Fibroblast of villous mesenchyme (primary cell): ENCODE measurements at regions not wholly inside any gene's neighbourhood (a gene's known extent, or its start where the extent isn't known, plus 50 kb on each side); places are given as distances from the start of the nearest gene placed in this dataset.

Experiments
- DNase-seq: peaks from one replicate; pipeline ENCODE4 v3.0.0-alpha.2; 2010; ENCODE audit warnings: low read depth
- H3K4me3 ChIP-seq: 2 replicates; pipeline ENCODE4 v1.5.1; 2011; ENCODE audit warnings: low read depth, mild to moderate bottlenecking, low read length
- TF ChIP-seq, protein P1 (sequence below): IDR thresholded peaks from 2 replicates; pipeline ENCODE4 v1.5.1; 2012; ENCODE audit warnings: low read depth, mild to moderate bottlenecking, low read length; ENCODE audit not compliant: insufficient read depth

DNA sequence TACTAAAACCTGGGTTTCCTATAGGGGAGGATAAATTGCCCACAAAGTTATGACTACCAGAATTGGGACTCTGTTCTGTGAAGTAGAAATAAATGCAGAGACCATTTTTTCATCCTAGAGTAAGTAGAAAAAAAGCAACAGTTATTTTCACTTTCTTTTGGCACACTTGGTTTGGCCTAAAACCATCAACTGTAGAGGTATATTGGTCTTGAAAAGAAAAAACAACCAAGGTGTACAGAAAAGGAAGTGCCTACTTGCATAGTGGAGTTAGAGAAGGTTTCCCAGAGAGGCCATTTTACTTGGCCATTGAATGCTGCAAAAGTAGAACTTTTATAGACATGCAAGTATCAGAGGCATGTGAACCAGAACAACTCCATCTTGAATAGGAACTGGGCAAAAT lies 89.4 kb upstream of the TACR1 start:
- TF ChIP-seq, protein P1, sequence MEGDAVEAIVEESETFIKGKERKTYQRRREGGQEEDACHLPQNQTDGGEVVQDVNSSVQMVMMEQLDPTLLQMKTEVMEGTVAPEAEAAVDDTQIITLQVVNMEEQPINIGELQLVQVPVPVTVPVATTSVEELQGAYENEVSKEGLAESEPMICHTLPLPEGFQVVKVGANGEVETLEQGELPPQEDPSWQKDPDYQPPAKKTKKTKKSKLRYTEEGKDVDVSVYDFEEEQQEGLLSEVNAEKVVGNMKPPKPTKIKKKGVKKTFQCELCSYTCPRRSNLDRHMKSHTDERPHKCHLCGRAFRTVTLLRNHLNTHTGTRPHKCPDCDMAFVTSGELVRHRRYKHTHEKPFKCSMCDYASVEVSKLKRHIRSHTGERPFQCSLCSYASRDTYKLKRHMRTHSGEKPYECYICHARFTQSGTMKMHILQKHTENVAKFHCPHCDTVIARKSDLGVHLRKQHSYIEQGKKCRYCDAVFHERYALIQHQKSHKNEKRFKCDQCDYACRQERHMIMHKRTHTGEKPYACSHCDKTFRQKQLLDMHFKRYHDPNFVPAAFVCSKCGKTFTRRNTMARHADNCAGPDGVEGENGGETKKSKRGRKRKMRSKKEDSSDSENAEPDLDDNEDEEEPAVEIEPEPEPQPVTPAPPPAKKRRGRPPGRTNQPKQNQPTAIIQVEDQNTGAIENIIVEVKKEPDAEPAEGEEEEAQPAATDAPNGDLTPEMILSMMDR = no peak
- no peak for DNase-seq
- no peak overlapping the region for H3K4me3 ChIP-seq

- DNase-seq = no peak
- TF ChIP-seq, protein P1 = no peak
- no peak overlapping the region for H3K4me3 ChIP-seq
These were observed 88.5 kb upstream of the TACR1 start for GRCh38 chr2:75287624-75288316.

- no peak for DNase-seq
- no peak overlapping the region for H3K4me3 ChIP-seq
- TF ChIP-seq, protein P1 = no peak
These were observed 85.0 kb upstream of the TACR1 start for GRCh38 chr2:75284345-75284744.

DNA sequence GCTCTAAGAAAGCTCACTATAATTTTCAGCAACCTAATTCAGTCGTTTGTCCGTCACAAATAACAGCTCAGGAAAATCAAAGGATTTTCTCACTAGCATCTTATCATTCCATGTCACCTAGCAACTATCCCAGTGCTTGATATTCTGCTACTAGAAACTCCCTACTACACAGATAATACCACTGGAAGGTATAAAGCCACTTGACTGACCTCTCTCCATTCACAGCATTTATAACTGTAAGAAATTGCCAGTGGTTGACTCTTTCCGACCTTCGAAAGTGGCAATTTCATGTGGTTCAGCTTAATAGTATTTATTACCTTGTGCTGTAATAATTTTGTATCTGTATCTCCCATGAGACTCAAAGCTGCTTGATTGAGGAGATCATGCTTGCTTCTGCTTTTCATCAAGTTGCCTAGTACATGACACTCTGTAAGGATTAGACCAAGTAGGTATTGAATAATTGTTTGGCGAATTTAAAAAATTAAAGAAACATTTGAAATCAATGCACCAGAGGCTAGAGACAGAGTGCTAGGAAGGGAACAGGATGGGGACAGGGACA lies 79.6 kb upstream of the TACR1 start:
- DNase-seq = no peak
- no peak overlapping the region for H3K4me3 ChIP-seq
- TF ChIP-seq, protein P1 = no peak

DNA sequence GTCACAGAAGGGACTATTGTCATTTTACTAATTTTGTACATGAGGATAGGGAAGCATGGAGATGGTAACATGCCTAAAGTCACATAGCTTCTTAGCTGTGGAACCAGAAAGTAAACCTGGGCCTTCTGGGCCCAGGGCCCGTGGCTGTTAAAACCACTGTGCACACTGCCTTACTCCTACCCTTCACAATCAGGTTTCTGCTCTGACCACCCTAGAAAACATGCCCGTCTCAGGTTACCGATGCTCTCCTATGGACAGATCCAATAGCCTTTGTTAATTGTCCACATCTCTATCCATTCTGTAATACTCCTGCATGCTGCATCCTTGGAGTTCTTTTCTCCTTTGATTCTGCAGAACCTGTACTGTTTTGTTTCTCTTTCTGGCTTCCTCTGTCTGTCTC lies 79.0 kb upstream of the TACR1 start:
- TF ChIP-seq, protein P1 = no peak
- DNase-seq = no peak
- H3K4me3 ChIP-seq = no peak overlapping the region

DNA sequence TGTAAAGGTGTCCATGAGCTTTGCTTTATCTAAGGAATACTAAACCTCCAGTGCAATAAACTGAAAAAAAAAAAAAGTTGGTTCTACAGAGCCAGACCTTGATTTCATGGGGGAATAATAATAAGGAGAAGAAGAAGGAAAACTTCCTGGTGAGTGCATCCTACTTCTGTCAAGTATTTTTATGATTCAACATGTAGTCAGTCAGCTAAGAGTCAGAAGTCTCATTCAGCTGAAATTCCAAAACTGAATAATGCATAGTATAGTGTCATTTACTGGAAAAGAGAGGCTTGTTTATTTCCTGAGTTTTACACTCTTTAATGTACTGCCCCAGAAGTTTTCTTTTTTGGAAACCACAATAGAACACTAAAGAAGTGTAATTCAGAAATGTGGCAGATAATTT lies 77.8 kb upstream of the TACR1 start:
- H3K4me3 ChIP-seq = no peak overlapping the region
- DNase-seq = peak; percentile 5
- TF ChIP-seq, protein P1 = no peak
